Loucy (cell line): ENCODE measurements at regions not wholly inside any gene's neighbourhood (a gene's known extent, or its start where the extent isn't known, plus 50 kb on each side); places are given as distances from the start of the nearest gene placed in this dataset.
"Not testable (repeated sequence)": the region's sequence is repeated elsewhere in the genome, so short reads cannot be mapped to it uniquely, and the experiment has no call there.

ENCODE experiments used
- H2AFZ ChIP-seq: fragments of 200-600 bp; sonication (generic); 2 replicates; pipeline ENCODE4 v1.6.0; 2016; ENCODE audit warnings: antibody characterized with exemption, mild to moderate bottlenecking, low read length, moderate library complexity
- H3F3A ChIP-seq: fragments of 200-600 bp; 2 replicates; pipeline ENCODE4 v1.6.0; 2016; ENCODE audit warnings: antibody characterized with exemption, low read depth, mild to moderate bottlenecking
- H3K27me3 ChIP-seq: fragments of 200-600 bp; sonication (generic); 2 replicates; pipeline ENCODE4 v1.6.1; 2014; ENCODE audit warnings: low read length, mild to moderate bottlenecking; ENCODE audit not compliant: insufficient read depth, poor library complexity, severe bottlenecking
- H3K36me3 ChIP-seq: fragments of 200-600 bp; sonication (generic); 2 replicates; pipeline ENCODE4 v1.6.1; 2016; ENCODE audit warnings: low read length; ENCODE audit not compliant: insufficient read depth
- H3K4me1 ChIP-seq: fragments of 200-600 bp; sonication (generic); 2 replicates; pipeline ENCODE4 v1.5.1; 2014; ENCODE audit warnings: low read length, mild to moderate bottlenecking; ENCODE audit not compliant: insufficient read depth, poor library complexity, severe bottlenecking
- H3K4me2 ChIP-seq: fragments of 200-600 bp; sonication (generic); 2 replicates; pipeline ENCODE4 v1.6.0; 2014; ENCODE audit warnings: antibody characterized with exemption, low read length, low read depth, mild to moderate bottlenecking; ENCODE audit not compliant: poor library complexity, severe bottlenecking
- H3K4me3 ChIP-seq: fragments of 200-600 bp; sonication (generic); 2 replicates; pipeline ENCODE4 v1.5.1; 2014; ENCODE audit warnings: low read length, mild to moderate bottlenecking, mixed read lengths; ENCODE audit not compliant: poor library complexity, severe bottlenecking
- H3K79me2 ChIP-seq: fragments of 200-600 bp; sonication (generic); 2 replicates; pipeline ENCODE4 v1.6.1; 2014; ENCODE audit warnings: low read length; ENCODE audit not compliant: insufficient read depth
- H3K9ac ChIP-seq: fragments of 200-600 bp; sonication (generic); 2 replicates; pipeline ENCODE4 v1.6.0; 2014; ENCODE audit warnings: mild to moderate bottlenecking, low read depth, low read length, moderate library complexity; ENCODE audit not compliant: poor library complexity, severe bottlenecking
- H3K9me2 ChIP-seq: fragments of 200-600 bp; sonication (generic); replicated peaks from 2 replicates; pipeline ENCODE4 v1.6.1; 2016; ENCODE audit warnings: low read depth, low read length, mixed read lengths
- H3K9me3 ChIP-seq: fragments of 200-600 bp; sonication (generic); 2 replicates; pipeline ENCODE4 v1.6.1; 2014; ENCODE audit warnings: mild to moderate bottlenecking, antibody characterized with exemption, low read length, low read depth; ENCODE audit not compliant: insufficient read depth
- H4K20me1 ChIP-seq: fragments of 200-600 bp; sonication (generic); 2 replicates; pipeline ENCODE4 v1.6.0; 2014; ENCODE audit warnings: antibody characterized with exemption, low read length, mild to moderate bottlenecking; ENCODE audit not compliant: insufficient read depth, poor library complexity, severe bottlenecking
- EZH2phosphoT487 ChIP-seq: fragments of 200-600 bp; IDR thresholded peaks from 2 replicates; pipeline ENCODE4 v1.6.1; 2018; ENCODE audit warnings: antibody characterized with exemption, mild to moderate bottlenecking, moderate library complexity, borderline replicate concordance
- TF ChIP-seq, protein P1 (sequence below): fragments of 200-600 bp; sonication (generic); conservative IDR thresholded peaks from 2 replicates; pipeline ENCODE4 v1.5.1; 2014; ENCODE audit warnings: mild to moderate bottlenecking, antibody characterized with exemption, low read length

DNA sequence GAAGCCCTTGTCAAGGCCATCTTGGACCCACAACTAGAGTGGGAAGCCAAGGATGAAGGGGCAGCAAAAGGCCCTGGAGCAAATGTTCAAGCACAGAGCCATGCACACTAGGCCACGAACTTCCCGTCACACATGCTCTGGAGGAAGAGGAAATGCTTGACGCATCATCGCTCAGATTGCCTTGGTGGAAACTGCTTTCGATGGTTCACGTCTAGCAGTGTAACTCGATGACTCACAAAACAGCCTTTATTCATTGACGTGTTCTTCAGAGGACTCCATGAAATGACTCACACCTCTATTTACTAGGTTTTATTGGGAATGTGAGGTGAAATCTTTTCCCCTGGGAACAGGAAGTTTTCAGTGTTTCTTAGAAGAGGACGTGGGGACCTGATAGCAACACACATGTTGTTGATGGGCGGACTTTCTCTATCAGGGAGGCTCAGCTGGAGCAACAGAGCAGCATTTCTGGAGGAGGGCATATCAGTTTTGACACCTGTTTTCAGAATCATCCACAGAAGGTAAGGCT is 79.8 kb upstream of the FLT1 start:
- H3K4me1 ChIP-seq = peaks cover 15% of the 10 kb centered on the region
- H3F3A ChIP-seq = no peaks in the 10 kb centered on the region
- H2AFZ ChIP-seq = no peak overlapping the region
- H3K9ac ChIP-seq = no peak overlapping the region
- H4K20me1 ChIP-seq = no peaks in the 10 kb centered on the region
- TF ChIP-seq, protein P1, sequence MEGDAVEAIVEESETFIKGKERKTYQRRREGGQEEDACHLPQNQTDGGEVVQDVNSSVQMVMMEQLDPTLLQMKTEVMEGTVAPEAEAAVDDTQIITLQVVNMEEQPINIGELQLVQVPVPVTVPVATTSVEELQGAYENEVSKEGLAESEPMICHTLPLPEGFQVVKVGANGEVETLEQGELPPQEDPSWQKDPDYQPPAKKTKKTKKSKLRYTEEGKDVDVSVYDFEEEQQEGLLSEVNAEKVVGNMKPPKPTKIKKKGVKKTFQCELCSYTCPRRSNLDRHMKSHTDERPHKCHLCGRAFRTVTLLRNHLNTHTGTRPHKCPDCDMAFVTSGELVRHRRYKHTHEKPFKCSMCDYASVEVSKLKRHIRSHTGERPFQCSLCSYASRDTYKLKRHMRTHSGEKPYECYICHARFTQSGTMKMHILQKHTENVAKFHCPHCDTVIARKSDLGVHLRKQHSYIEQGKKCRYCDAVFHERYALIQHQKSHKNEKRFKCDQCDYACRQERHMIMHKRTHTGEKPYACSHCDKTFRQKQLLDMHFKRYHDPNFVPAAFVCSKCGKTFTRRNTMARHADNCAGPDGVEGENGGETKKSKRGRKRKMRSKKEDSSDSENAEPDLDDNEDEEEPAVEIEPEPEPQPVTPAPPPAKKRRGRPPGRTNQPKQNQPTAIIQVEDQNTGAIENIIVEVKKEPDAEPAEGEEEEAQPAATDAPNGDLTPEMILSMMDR = no peak
- no peaks in the 10 kb centered on the region for H3K79me2 ChIP-seq
- no peak overlapping the region for H3K4me3 ChIP-seq
- no peak overlapping the region for H3K4me2 ChIP-seq
- H3K27me3 ChIP-seq = no peaks in the 10 kb centered on the region
- no peaks in the 10 kb centered on the region for H3K9me3 ChIP-seq
- no peaks in the 10 kb centered on the region for H3K36me3 ChIP-seq
- H3K9me2 ChIP-seq = no peaks in the 10 kb centered on the region

DNA sequence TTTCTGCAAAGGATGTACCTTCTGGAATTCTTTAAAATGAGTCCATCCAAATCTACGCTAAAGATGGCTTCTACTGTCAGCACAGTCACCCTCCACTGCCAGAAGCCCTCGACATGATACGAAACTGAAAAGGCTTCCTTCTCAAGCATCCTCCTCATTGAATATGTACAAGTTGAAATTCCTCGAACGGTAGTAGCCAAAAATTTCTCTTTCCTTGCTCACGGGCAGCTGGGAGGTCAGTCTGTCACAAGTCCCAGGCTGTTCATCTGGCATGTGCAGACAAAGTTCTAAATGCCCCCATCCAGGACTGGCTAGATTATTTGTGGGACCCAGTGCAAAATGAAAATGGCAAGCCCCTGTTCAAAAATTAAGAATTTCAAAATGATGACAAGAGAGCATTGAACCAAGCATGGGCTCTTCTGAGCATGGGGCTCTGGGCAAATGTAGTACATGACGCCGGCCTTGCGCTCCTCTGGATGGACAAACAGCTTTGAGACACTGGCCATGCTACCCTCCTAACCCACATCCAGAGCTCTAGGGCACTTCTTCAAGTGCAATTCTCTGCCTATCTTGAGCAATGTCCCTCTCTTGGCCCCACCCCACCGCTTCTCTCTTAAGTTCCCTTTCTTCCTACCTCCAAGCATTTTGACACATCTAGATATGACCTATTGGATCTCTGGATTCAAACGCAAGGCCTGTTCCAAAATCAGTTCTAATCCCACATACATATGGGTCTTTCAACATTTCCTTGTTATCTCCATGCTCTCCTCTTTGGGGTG is 78.9 kb upstream of the FLT1 start:
- Histone ChIP-seq H3F3A (no peaks in the 10 kb centered on the region), H4K20me1 (no peaks in the 10 kb centered on the region), H2AFZ (no peak overlapping the region), H3K9ac (no peak overlapping the region), H3K9me3 (no peaks in the 10 kb centered on the region), H3K36me3 (no peaks in the 10 kb centered on the region), H3K4me1 (peaks cover 15% of the 10 kb centered on the region), H3K79me2 (no peaks in the 10 kb centered on the region), H3K27me3 (no peaks in the 10 kb centered on the region), H3K4me3 (no peak overlapping the region), H3K4me2 (no peak overlapping the region), H3K9me2 (no peaks in the 10 kb centered on the region)
- TF ChIP-seq, protein P1 = no peak
- no peak for TF ChIP-seq EZH2phosphoT487

DNA sequence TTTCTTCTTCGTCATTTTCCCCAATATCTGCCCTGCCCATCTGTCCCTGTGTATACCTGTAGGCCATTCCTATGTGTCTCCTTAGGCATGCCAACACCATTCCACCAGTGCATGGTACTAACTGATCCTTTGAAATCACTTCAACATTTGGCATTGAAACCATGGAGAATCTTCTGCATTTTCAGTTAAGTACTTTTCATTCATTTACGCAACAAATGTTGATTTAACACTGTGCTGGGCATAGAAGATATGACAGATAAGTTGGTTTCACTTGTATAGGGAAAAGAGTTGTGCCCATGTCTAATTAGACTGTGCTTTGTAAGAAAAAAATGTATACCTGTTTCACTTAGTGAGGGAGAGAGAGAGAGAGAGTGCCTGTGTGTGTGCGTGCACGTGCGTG is 77.9 kb upstream of the FLT1 start:
- Histone ChIP-seq H2AFZ (no peak overlapping the region), H3F3A (no peaks in the 10 kb centered on the region), H3K9ac (no peak overlapping the region), H3K79me2 (no peaks in the 10 kb centered on the region), H3K9me3 (no peaks in the 10 kb centered on the region), H3K4me1 (peaks cover 15% of the 10 kb centered on the region), H3K36me3 (no peaks in the 10 kb centered on the region), H3K4me3 (no peak overlapping the region), H4K20me1 (no peaks in the 10 kb centered on the region), H3K27me3 (no peaks in the 10 kb centered on the region), H3K4me2 (no peak overlapping the region), H3K9me2 (no peaks in the 10 kb centered on the region)
- TF ChIP-seq, protein P1 = no peak
- TF ChIP-seq EZH2phosphoT487 = no peak

DNA sequence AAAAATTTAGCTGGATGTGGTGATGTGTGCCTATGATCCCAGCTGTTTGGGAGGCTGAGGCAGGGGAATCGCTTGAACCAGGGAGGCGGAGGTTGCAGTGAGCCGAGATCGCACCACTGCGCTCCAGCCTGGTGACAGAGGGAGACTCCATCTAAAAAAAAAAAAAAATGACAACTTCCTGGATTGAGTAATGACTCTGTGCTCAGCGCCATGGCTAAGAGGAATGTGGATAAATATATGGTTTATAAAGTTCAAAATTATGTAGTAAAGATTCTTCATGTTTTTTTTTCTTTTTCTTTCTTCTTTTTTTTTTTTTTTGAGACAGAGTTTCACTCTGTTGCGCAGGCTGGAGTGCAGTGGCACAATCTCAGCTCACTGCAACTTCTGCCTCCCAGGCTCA is 75.4 kb upstream of the FLT1 start:
- not testable (repeated sequence) for H3K27me3 ChIP-seq, H2AFZ ChIP-seq, H3K36me3 ChIP-seq, H3K4me2 ChIP-seq, H3F3A ChIP-seq, H3K9ac ChIP-seq, H3K4me3 ChIP-seq, H3K79me2 ChIP-seq, H3K9me3 ChIP-seq, H4K20me1 ChIP-seq, H3K9me2 ChIP-seq
- peaks cover 14% of the 10 kb centered on the region for H3K4me1 ChIP-seq
